C4-2B (cell line): ENCODE measurements at regions not wholly inside any gene's neighbourhood (a gene's known extent, or its start where the extent isn't known, plus 50 kb on each side); places are given as distances from the start of the nearest gene placed in this dataset.

ENCODE experiments used
- H3K27ac ChIP-seq: fragments of 450-650 bp; 2 replicates; pipeline ENCODE4 v1.5.1; 2017
- CTCF ChIP-seq: fragments of 450-650 bp; conservative IDR thresholded peaks from 2 replicates; pipeline ENCODE4 v1.5.1; 2017; ENCODE audit warnings: mild to moderate bottlenecking
- ZFX ChIP-seq: fragments of 450-650 bp; IDR thresholded peaks from 2 replicates; pipeline ENCODE4 v1.6.1; 2017

GRCh38 chr11:104238916-104239315 lies 75.0 kb upstream of the PDGFD start:
- TF ChIP-seq CTCF = no peak
- TF ChIP-seq ZFX = no peak
- H3K27ac ChIP-seq = no peak overlapping the region

GRCh38 chr11:104225047-104225446 lies 61.1 kb upstream of the PDGFD start:
- TF ChIP-seq CTCF (no peak), ZFX (no peak)
- H3K27ac ChIP-seq = no peak overlapping the region

- H3K27ac ChIP-seq = no peak overlapping the region
- no peak for TF ChIP-seq ZFX
- TF ChIP-seq CTCF = no peak; the same call in 1 of the 2 replicates
These were observed 58.5 kb upstream of the PDGFD start for GRCh38 chr11:104222464-104222863.

GRCh38 chr11:104221455-104221854 lies 57.5 kb upstream of the PDGFD start:
- no peak overlapping the region for H3K27ac ChIP-seq
- TF ChIP-seq ZFX (no peak), CTCF (no peak)

GRCh38 chr11:104219096-104219495 lies 55.1 kb upstream of the PDGFD start:
- TF ChIP-seq ZFX (no peak), CTCF (no peak)
- H3K27ac ChIP-seq = no peak overlapping the region

- H3K27ac ChIP-seq = no peak overlapping the region
- no peak for TF ChIP-seq CTCF
- no peak for TF ChIP-seq ZFX
These were observed 50.6 kb upstream of the PDGFD start for GRCh38 chr11:104214517-104214916.
